A673 (cell line): ENCODE measurements at regions not wholly inside any gene's neighbourhood (a gene's known extent, or its start where the extent isn't known, plus 50 kb on each side); places are given as distances from the start of the nearest gene placed in this dataset.

Source experiments
- BruUV-seq: library from RNA; stranded (reverse); fragments of 400-500 nt; replicated peaks from 2 replicates; lab custom pipeline; 2021; lab: Mats Ljungman, UMichigan
- CTCF ChIA-PET: fragments of 300-600 bp; sonication (Branson Sonifier 250); formaldehyde crosslinking; loops from one replicate; lab custom pipeline; 2022; ENCODE audit warnings: antibody characterized with exemption; lab: Charles Lee
- POLR2A ChIA-PET: fragments of 300-600 bp; sonication (Branson Sonifier 250); formaldehyde crosslinking; loops from one replicate; lab custom pipeline; 2022; ENCODE audit warnings: antibody characterized with exemption; ENCODE audit not compliant: low non-redundant PET; lab: Charles Lee
- DNase-seq: peaks from one replicate; pipeline ENCODE4 v3.0.0-alpha.2; 2015; ENCODE audit warnings: low spot score
- H3K27ac ChIP-seq: fragments of 200-600 bp; sonication (generic); 2 replicates; pipeline ENCODE4 v1.5.1; 2016; ENCODE audit warnings: mixed run types, low read depth, mild to moderate bottlenecking, mixed read lengths, antibody characterized with exemption, low read length; ENCODE audit not compliant: poor library complexity, severe bottlenecking
- H3K27me3 ChIP-seq: fragments of 200-600 bp; sonication (generic); replicated peaks from 2 replicates; pipeline ENCODE4 v1.6.1; 2017; ENCODE audit warnings: mixed run types, low read depth, mild to moderate bottlenecking, mixed read lengths, antibody characterized with exemption, low read length; ENCODE audit not compliant: insufficient read depth, poor library complexity
- H3K36me3 ChIP-seq: fragments of 200-600 bp; sonication (generic); 2 replicates; pipeline ENCODE4 v1.6.1; 2016; ENCODE audit warnings: mixed run types, mild to moderate bottlenecking, mixed read lengths, antibody characterized with exemption, low read length; ENCODE audit not compliant: insufficient read depth, poor library complexity, severe bottlenecking
- H3K4me1 ChIP-seq: fragments of 200-600 bp; sonication (generic); 2 replicates; pipeline ENCODE4 v1.6.1; 2017; ENCODE audit warnings: mixed run types, mild to moderate bottlenecking, mixed read lengths, antibody characterized with exemption, low read length; ENCODE audit not compliant: insufficient read depth, poor library complexity, severe bottlenecking
- H3K4me3 ChIP-seq: fragments of 200-600 bp; sonication (generic); 2 replicates; pipeline ENCODE4 v1.5.1; 2016; ENCODE audit warnings: low read depth, mixed run types, mild to moderate bottlenecking, mixed read lengths, low read length; ENCODE audit not compliant: poor library complexity, severe bottlenecking
- H3K9me3 ChIP-seq: fragments of 200-600 bp; sonication (generic); 2 replicates; pipeline ENCODE4 v1.6.1; 2016; ENCODE audit warnings: mixed run types, low read depth, mild to moderate bottlenecking, mixed read lengths, antibody characterized with exemption, low read length; ENCODE audit not compliant: poor library complexity, severe bottlenecking
- EZH2 ChIP-seq: fragments of 200-600 bp; sonication (generic); IDR thresholded peaks from 2 replicates; pipeline ENCODE4 v1.6.1; 2017; ENCODE audit warnings: borderline replicate concordance, low read depth, mild to moderate bottlenecking, mixed read lengths, antibody characterized with exemption, low read length; ENCODE audit not compliant: poor library complexity, severe bottlenecking
- intact Hi-C: fragments of 100-400 bp; cut with micrococcal nuclease; formaldehyde crosslinking; loops from one replicate; pipeline ENCODE4 v1.10.0; 2022; ENCODE audit not compliant: unreplicated experiment
- TF ChIP-seq, protein P1 (sequence below): fragments of 300-800, 200-600 bp; sonication (generic); conservative IDR thresholded peaks from 2 replicates; pipeline ENCODE4 v1.5.1; 2017; ENCODE audit warnings: low read depth, mild to moderate bottlenecking, antibody characterized with exemption, low read length, moderate library complexity, mixed read lengths

DNA sequence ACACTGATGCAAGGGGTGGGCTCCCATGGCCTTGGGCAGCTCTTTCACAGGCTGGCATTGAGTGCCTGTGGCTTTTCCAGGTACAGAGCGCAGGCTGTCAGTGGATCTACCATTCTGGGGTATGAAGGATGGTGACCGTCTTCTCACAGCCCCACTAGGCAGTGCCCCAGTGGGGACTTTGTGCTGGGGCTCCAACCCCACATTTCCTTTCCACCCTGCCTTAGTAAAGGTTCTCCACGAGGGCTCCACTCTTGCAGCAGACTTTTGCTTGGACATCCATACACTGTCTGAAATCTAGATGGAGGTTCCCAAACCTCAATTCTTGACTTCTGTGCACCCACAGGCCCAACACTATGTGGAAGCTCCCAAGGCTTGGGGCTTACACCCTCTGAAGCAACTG, 107.9 kb upstream of the ECI2 start:
- Histone ChIP-seq H3K36me3 (no peaks in the 10 kb centered on the region), H3K27ac (no peak overlapping the region), H3K9me3 (no peaks in the 10 kb centered on the region), H3K27me3 (no peaks in the 10 kb centered on the region), H3K4me1 (no peaks in the 10 kb centered on the region), H3K4me3 (no peak overlapping the region)
- CTCF ChIA-PET, result no interaction called here
- TF ChIP-seq, protein P1, sequence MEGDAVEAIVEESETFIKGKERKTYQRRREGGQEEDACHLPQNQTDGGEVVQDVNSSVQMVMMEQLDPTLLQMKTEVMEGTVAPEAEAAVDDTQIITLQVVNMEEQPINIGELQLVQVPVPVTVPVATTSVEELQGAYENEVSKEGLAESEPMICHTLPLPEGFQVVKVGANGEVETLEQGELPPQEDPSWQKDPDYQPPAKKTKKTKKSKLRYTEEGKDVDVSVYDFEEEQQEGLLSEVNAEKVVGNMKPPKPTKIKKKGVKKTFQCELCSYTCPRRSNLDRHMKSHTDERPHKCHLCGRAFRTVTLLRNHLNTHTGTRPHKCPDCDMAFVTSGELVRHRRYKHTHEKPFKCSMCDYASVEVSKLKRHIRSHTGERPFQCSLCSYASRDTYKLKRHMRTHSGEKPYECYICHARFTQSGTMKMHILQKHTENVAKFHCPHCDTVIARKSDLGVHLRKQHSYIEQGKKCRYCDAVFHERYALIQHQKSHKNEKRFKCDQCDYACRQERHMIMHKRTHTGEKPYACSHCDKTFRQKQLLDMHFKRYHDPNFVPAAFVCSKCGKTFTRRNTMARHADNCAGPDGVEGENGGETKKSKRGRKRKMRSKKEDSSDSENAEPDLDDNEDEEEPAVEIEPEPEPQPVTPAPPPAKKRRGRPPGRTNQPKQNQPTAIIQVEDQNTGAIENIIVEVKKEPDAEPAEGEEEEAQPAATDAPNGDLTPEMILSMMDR, result no peak
- no peak for TF ChIP-seq EZH2
- intact Hi-C loops, result no loop called here
- no peak for DNase-seq
- POLR2A ChIA-PET, result no interaction called here
- no TSS peak for BruUV-seq

DNA sequence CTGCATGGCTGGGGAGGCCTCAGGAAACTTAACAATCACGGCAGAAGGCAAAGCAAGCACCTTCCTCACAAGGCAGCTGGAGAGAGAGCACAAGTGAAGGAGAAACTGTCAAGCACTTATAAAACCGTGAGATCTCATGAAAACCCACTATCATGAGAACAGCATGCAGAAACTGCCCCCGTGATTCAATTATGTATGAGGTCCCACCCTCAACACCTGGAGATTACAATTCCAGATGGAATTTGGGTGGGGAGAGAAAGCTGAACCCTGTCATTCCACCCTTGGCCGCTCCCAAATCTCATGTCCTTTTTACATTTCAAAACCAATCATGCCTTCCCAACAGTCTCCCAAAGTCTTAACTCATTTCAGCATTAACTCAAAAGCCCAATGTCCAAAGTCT, 107.2 kb upstream of the ECI2 start:
- Histone ChIP-seq H3K4me3 (no peak overlapping the region), H3K4me1 (no peaks in the 10 kb centered on the region), H3K36me3 (no peaks in the 10 kb centered on the region), H3K9me3 (no peaks in the 10 kb centered on the region), H3K27me3 (no peaks in the 10 kb centered on the region), H3K27ac (no peak overlapping the region)
- no peak for TF ChIP-seq EZH2
- TF ChIP-seq, protein P1, result no peak
- ChIA-PET POLR2A (no interaction called here), CTCF (no interaction called here)
- intact Hi-C loops, result no loop called here
- no TSS peak for BruUV-seq
- DNase-seq, result no peak

DNA sequence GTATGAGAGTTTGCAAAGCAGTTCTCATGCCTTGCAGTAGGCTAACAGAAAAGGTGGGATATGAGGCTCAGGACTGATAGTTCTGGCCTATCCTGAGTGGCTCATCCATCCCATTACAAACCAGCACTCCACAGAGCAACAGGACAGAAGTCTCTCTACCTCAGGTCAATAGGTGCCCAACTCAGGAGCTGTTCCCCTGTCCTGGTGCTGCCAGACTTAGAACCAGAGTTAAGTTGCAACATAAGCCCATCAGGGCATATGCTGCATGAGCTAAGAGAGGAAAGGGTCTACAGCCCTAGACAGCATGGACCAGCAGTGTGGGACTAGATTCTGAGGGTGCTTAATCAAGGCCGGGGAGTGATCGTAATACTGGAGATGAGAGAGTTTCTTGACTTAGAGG, 104.8 kb upstream of the ECI2 start:
- no peak overlapping the region for H3K4me3 ChIP-seq
- DNase-seq, result no peak
- no peaks in the 10 kb centered on the region for H3K9me3 ChIP-seq
- no peaks in the 10 kb centered on the region for H3K4me1 ChIP-seq
- H3K27me3 ChIP-seq, result no peaks in the 10 kb centered on the region
- H3K27ac ChIP-seq, result no peak overlapping the region
- intact Hi-C loops, result no loop called here
- H3K36me3 ChIP-seq, result no peaks in the 10 kb centered on the region
- no peak for TF ChIP-seq EZH2
- TF ChIP-seq, protein P1, result no peak
- CTCF ChIA-PET, result no interaction called here
- POLR2A ChIA-PET, result no interaction called here
- BruUV-seq, result no TSS peak
